ENCODE measurements at regions not wholly inside any gene's neighbourhood (a gene's known extent, or its start where the extent isn't known, plus 50 kb on each side); places are given as distances from the start of the nearest gene placed in this dataset.

DNA sequence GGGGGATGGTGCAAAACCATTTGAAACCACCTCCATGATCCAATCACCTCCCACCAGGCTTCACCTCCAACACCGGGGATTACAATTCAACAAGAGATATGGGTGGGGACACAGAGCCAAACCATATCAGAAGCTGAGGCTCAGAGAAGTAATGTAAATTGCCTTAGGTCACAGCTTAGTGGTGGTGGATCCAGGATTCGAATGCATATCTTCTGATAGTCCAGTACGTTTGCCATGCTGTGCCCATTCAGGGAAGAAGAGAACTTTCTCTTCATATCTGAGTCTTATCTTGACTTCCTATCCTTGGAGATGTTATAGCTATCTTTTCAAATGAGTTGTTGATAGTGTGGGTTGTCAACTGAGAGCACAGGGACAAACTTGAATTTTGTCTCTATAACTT, 325.5 kb downstream of the ZIC3 start:
- intact Hi-C loops (cut with DNase I): no loop called here

DNA sequence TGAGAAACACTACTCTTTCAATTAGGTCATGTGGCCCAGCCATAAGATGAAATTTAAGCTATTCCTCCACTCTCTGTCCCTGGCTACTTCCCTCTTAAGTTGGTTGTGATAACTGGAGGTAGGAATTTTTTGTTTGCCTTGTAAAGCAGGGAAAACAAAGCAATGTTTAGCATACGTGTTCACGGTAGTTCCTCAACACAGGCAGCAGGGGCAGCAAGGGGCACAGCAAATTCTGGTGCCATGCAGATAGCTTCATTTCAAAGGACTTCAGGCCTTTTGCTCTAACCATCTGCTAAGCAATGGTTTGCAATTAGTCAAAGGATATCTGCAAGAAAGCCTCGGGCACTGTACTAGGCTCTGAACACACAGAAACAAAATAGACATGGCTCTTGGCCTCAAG, 330.2 kb downstream of the ZIC3 start:
- 64 to 68% methylated on average over 3 of the region's 3 CpGs for WGBS, 2 donors
- TF ChIP-seq, protein P1, sequence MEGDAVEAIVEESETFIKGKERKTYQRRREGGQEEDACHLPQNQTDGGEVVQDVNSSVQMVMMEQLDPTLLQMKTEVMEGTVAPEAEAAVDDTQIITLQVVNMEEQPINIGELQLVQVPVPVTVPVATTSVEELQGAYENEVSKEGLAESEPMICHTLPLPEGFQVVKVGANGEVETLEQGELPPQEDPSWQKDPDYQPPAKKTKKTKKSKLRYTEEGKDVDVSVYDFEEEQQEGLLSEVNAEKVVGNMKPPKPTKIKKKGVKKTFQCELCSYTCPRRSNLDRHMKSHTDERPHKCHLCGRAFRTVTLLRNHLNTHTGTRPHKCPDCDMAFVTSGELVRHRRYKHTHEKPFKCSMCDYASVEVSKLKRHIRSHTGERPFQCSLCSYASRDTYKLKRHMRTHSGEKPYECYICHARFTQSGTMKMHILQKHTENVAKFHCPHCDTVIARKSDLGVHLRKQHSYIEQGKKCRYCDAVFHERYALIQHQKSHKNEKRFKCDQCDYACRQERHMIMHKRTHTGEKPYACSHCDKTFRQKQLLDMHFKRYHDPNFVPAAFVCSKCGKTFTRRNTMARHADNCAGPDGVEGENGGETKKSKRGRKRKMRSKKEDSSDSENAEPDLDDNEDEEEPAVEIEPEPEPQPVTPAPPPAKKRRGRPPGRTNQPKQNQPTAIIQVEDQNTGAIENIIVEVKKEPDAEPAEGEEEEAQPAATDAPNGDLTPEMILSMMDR (IDR thresholded peaks at IDR 0.05): no peak
- TF ChIP-seq POLR2AphosphoS5 (IDR thresholded peaks at IDR 0.05): no peak
- TF ChIP-seq POLR2A (IDR thresholded peaks at IDR 0.05): no peak

More for the DNA sequence above, 325.5 kb downstream of the ZIC3 start:
- Histone ChIP-seq H3K27ac (no peak overlapping the region), H3K36me3 (no peaks in the 10 kb centered on the region), H3K9me3 (no peaks in the 10 kb centered on the region), H3K27me3 (no peaks in the 10 kb centered on the region), H3K4me1 (no peaks in the 10 kb centered on the region), H3K4me3 (no peak overlapping the region)
- TF ChIP-seq, protein P1 (IDR thresholded peaks at IDR 0.05): no peak
- TF ChIP-seq POLR2A (IDR thresholded peaks at IDR 0.05): no peak
- no peak for TF ChIP-seq POLR2AphosphoS5 (IDR thresholded peaks at IDR 0.05)
- no peak for TF ChIP-seq EP300 (IDR thresholded peaks at IDR 0.05)
- no peak for DNase-seq
- WGBS, 2 donors: 63 to 83% methylated on average over 3 of the region's 3 CpGs

DNA sequence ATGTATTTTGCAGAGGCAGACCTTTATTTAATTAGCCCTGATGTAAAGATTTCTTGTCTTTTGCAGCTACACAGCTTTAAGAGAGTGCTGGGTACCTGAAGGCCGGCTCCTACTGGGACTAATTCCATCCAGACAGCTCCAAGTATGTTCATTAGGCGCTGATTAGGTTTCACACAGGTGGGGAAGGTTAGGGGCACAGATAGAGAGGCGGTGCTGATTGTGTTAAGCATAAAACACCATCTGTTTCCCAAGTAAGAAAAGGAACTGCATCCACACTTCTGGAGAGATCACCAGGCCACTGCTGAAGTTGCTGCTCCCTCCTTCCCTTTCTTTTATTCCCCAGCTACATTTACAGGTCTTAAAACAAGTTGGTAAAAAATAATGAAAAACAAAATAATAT, 349.5 kb downstream of the ZIC3 start:
- Histone ChIP-seq H3K36me3 (no peaks in the 10 kb centered on the region), H3K27ac (no peak overlapping the region), H3K9me3 (no peaks in the 10 kb centered on the region), H3K4me1 (no peaks in the 10 kb centered on the region), H3K4me3 (no peak overlapping the region), H3K27me3 (no peaks in the 10 kb centered on the region)
- TF ChIP-seq EP300 (IDR thresholded peaks at IDR 0.05): no peak
- TF ChIP-seq, protein P1 (IDR thresholded peaks at IDR 0.05): no peak
- TF ChIP-seq POLR2A (IDR thresholded peaks at IDR 0.05): no peak
- no peak for TF ChIP-seq POLR2AphosphoS5 (IDR thresholded peaks at IDR 0.05)
- WGBS, 2 donors: 29 to 50% methylated on average over 3 of the region's 3 CpGs
- intact Hi-C loops (cut with DNase I): no loop called here
- no peak for DNase-seq

More for the DNA sequence above, 330.2 kb downstream of the ZIC3 start:
- Histone ChIP-seq H3K4me1 (no peaks in the 10 kb centered on the region), H3K36me3 (no peaks in the 10 kb centered on the region), H3K27ac (no peak overlapping the region), H3K27me3 (no peaks in the 10 kb centered on the region), H3K9me3 (no peaks in the 10 kb centered on the region), H3K4me3 (no peak overlapping the region)
- intact Hi-C loops (cut with DNase I): no loop called here
- DNase-seq: no peak

DNA sequence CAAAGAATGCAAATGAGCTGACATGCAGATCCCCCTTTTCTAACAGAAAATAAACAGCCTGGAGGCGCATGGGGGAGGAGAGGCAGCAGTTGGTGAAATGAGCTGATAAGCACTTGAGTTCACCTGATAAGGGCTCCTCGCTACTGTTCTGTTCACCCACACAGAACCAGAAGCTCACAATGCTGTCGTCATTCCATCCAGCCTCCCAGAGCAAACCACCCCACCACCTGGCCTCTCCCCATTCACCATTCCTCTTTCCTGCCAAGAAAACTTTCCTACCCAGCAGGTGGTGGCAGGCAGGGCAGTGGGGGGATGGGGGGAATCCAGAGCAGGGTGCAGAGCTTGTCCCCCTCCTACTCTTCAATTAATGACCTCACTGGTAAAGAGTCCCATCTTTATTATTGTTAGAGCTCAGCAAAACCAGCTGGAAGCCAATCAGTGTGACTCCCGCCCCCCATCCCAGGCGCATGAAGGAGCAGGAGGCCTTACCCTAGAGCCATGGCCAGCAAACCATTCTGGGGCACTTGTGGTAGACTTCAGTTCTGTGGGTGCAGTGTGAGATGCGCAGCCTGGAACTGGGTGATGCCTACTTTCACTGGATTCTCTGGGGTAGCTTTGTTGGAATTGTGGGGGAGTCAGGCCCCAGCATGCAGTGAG, 350.3 kb downstream of the ZIC3 start:
- Histone ChIP-seq H3K36me3 (no peaks in the 10 kb centered on the region), H3K27me3 (no peaks in the 10 kb centered on the region), H3K27ac (no peak overlapping the region), H3K4me1 (no peaks in the 10 kb centered on the region), H3K9me3 (no peaks in the 10 kb centered on the region), H3K4me3 (no peak overlapping the region)
- TF ChIP-seq, protein P1 (IDR thresholded peaks at IDR 0.05): no peak
- no peak for TF ChIP-seq POLR2AphosphoS5 (IDR thresholded peaks at IDR 0.05)
- no peak for TF ChIP-seq POLR2A (IDR thresholded peaks at IDR 0.05)
- no peak for TF ChIP-seq EP300 (IDR thresholded peaks at IDR 0.05)
- intact Hi-C loops (cut with DNase I): no loop called here
- DNase-seq: no peak
- 55 to 63% methylated on average over 6 of the region's 6 CpGs for WGBS, 2 donors

DNA sequence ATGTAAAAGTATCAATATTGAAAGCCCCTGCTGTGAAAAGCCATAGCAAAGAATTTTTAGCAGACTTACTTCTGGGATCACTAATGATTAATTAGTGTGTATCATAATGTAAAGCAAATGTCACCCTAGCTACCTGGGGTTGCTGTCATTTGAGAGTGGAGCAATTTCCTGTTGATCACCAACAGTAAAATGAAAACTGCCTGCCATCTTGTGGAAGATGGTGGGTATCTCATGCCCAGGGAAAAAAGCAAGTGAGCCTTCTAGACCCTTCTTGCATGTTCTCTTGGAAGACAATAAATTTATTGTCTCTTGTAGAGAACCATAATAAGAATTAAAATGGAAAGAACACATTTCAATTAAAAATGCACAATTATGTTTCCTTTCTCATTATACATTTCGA, 360.2 kb downstream of the ZIC3 start:
- WGBS, 2 donors: 11 to 30% methylated on average over 1 of the region's 1 CpG
- Histone ChIP-seq H3K27ac (no peak overlapping the region), H3K9me3 (no peaks in the 10 kb centered on the region), H3K4me1 (no peaks in the 10 kb centered on the region), H3K4me3 (no peak overlapping the region), H3K27me3 (no peaks in the 10 kb centered on the region), H3K36me3 (no peaks in the 10 kb centered on the region)
- intact Hi-C loops (cut with DNase I): no loop called here
- DNase-seq: no peak
- TF ChIP-seq, protein P1 (IDR thresholded peaks at IDR 0.05): no peak
- TF ChIP-seq EP300 (IDR thresholded peaks at IDR 0.05) (no peak), POLR2AphosphoS5 (IDR thresholded peaks at IDR 0.05) (no peak), POLR2A (IDR thresholded peaks at IDR 0.05) (no peak)
